GM18520 (cell line): ENCODE measurements at regions not wholly inside any gene's neighbourhood (a gene's known extent, or its start where the extent isn't known, plus 50 kb on each side); places are given as distances from the start of the nearest gene placed in this dataset.

ENCODE experiments used
- ATAC-seq: cut with Tn5 transposase; IDR thresholded peaks from one replicate; pipeline ENCODE4 v1.9.1; 2021; ENCODE audit not compliant: unreplicated experiment

GRCh38 chr10:30256084-30256483 lies 93.0 kb downstream of the MTPAP start:
- no peak for ATAC-seq

- ATAC-seq = no peak
These were observed 94.2 kb downstream of the MTPAP start for GRCh38 chr10:30254926-30255325.

GRCh38 chr10:30248728-30249127 lies 100.3 kb downstream of the MTPAP start:
- no peak for ATAC-seq

- no peak for ATAC-seq
These were observed 101.4 kb downstream of the MTPAP start for GRCh38 chr10:30247704-30248103.

- no peak for ATAC-seq
These were observed 107.5 kb downstream of the MTPAP start for GRCh38 chr10:30241422-30242110.

GRCh38 chr10:30238836-30239235 lies 110.2 kb downstream of the MTPAP start:
- no peak for ATAC-seq

- no peak for ATAC-seq
These were observed 115.7 kb downstream of the MTPAP start for GRCh38 chr10:30233186-30233959.

- no peak for ATAC-seq
These were observed 117.4 kb downstream of the MTPAP start for GRCh38 chr10:30231709-30232108.

GRCh38 chr10:30231071-30231652 lies 117.9 kb downstream of the MTPAP start:
- no peak for ATAC-seq

- ATAC-seq = no peak
These were observed 119.5 kb downstream of the MTPAP start for GRCh38 chr10:30229536-30229935.

- no peak for ATAC-seq
These were observed 120.6 kb downstream of the MTPAP start for GRCh38 chr10:30228417-30229036.

- no peak for ATAC-seq
These were observed 121.6 kb downstream of the MTPAP start for GRCh38 chr10:30227481-30227880.

GRCh38 chr10:30219971-30220751 lies 128.9 kb downstream of the MTPAP start:
- no peak for ATAC-seq

GRCh38 chr10:30216821-30217220 lies 132.3 kb downstream of the MTPAP start:
- ATAC-seq = no peak

GRCh38 chr10:30215623-30216022 lies 133.5 kb downstream of the MTPAP start:
- no peak for ATAC-seq

- ATAC-seq = no peak
These were observed 133.9 kb downstream of the MTPAP start for GRCh38 chr10:30215141-30215540.

GRCh38 chr10:30210296-30210695 lies 138.8 kb downstream of the MTPAP start:
- no peak for ATAC-seq

GRCh38 chr10:30208330-30208729 lies 140.7 kb downstream of the MTPAP start:
- no peak for ATAC-seq

GRCh38 chr10:30207485-30208052 lies 141.5 kb downstream of the MTPAP start:
- no peak for ATAC-seq

- ATAC-seq = no peak
These were observed 140.6 kb upstream of the JCAD start for GRCh38 chr10:30200017-30200415.
